ENCODE measurements at regions not wholly inside any gene's neighbourhood (a gene's known extent, or its start where the extent isn't known, plus 50 kb on each side); places are given as distances from the start of the nearest gene placed in this dataset.
A peak's percentile ranks its signal among the peaks of the same experiment; 100 is the strongest.

- peak; percentile 5 for DNase-seq
Measured at GRCh38 chr12:47408171-47408871, 297.5 kb downstream of the RPAP3 start.

GRCh38 chr12:47407463-47408129, 298.2 kb downstream of the RPAP3 start:
- no peak for DNase-seq

GRCh38 chr12:47403681-47404080, 302.1 kb downstream of the RPAP3 start:
- DNase-seq = no peak

GRCh38 chr12:47401196-47401595, 304.6 kb downstream of the RPAP3 start:
- DNase-seq = peak; percentile 70

GRCh38 chr12:47400266-47400665, 305.6 kb downstream of the RPAP3 start:
- no peak for DNase-seq

GRCh38 chr12:47397664-47398281, 308.1 kb downstream of the RPAP3 start:
- peak; percentile 41 for DNase-seq

- no peak for DNase-seq
Measured at GRCh38 chr12:47396902-47397663, 308.7 kb downstream of the RPAP3 start.

GRCh38 chr12:47394070-47394469, 311.8 kb downstream of the RPAP3 start:
- DNase-seq = no peak

GRCh38 chr12:47393403-47393790, 312.4 kb downstream of the RPAP3 start:
- no peak for DNase-seq

GRCh38 chr12:47391566-47391965, 311.8 kb upstream of the AMIGO2 start:
- no peak for DNase-seq

GRCh38 chr12:47388712-47389111, 309.0 kb upstream of the AMIGO2 start:
- no peak for DNase-seq

GRCh38 chr12:47387994-47388393, 308.2 kb upstream of the AMIGO2 start:
- DNase-seq = no peak

GRCh38 chr12:47385653-47386052, 305.9 kb upstream of the AMIGO2 start:
- DNase-seq = no peak

- DNase-seq = peak; percentile 37
Measured at GRCh38 chr12:47383942-47384341, 304.2 kb upstream of the AMIGO2 start.

GRCh38 chr12:47382305-47382704, 302.5 kb upstream of the AMIGO2 start:
- DNase-seq = no peak

GRCh38 chr12:47378907-47379306, 299.1 kb upstream of the AMIGO2 start:
- no peak for DNase-seq

GRCh38 chr12:47378222-47378582, 298.4 kb upstream of the AMIGO2 start:
- no peak for DNase-seq

GRCh38 chr12:47377414-47378221, 297.9 kb upstream of the AMIGO2 start:
- no peak for DNase-seq

- DNase-seq = no peak
Measured at GRCh38 chr12:47376927-47377326, 297.2 kb upstream of the AMIGO2 start.

GRCh38 chr12:47373554-47374150, 293.9 kb upstream of the AMIGO2 start:
- DNase-seq = no peak

GRCh38 chr12:47370421-47370820, 290.7 kb upstream of the AMIGO2 start:
- no peak for DNase-seq

- DNase-seq = no peak
Measured at GRCh38 chr12:47369085-47369484, 289.3 kb upstream of the AMIGO2 start.
